Breast epithelium (tissue), 4 donors: ENCODE measurements at regions not wholly inside any gene's neighbourhood (a gene's known extent, or its start where the extent isn't known, plus 50 kb on each side); places are given as distances from the start of the nearest gene placed in this dataset.

Experiments
- DNase-seq, 2 donors: peaks; one replicate each; pipeline ENCODE4 v3.0.0-alpha.2; 2019; ENCODE audit warnings: low spot score in 2 of 2
- H3K27ac ChIP-seq, 2 donors: fragments of 200-600 bp; sonication (generic) in 1 of 2; one replicate each; pipeline ENCODE4 v1.5.1; 2016 to 2019; ENCODE audit warnings: mild to moderate bottlenecking in 1 of 2
- H3K27me3 ChIP-seq, 2 donors: fragments of 200-600 bp; sonication (generic) in 1 of 2; one replicate each; pipeline versions ENCODE4 v1.5.1 to v1.6.0; 2017 to 2019; ENCODE audit warnings: control low read depth in 1 of 2, mild to moderate bottlenecking in 1 of 2
- H3K36me3 ChIP-seq: fragments of 200-600 bp; one replicate; pipeline ENCODE4 v1.5.1; 2019
- H3K4me1 ChIP-seq, 2 donors: fragments of 200-600 bp; sonication (generic); one replicate each; pipeline ENCODE4 v1.5.1; 2016 to 2019; ENCODE audit warnings: control low read depth in 1 of 2
- H3K4me3 ChIP-seq, 3 donors: fragments of 200-600 bp; sonication (generic); 1 replicate in 2 of 3; 2 replicates in 1 of 3; pipeline ENCODE4 v1.5.1; 2016 to 2019; ENCODE audit warnings: mild to moderate bottlenecking in 3 of 3, moderate library complexity in 2 of 3
- H3K9me3 ChIP-seq, 2 donors: fragments of 200-600 bp; sonication (generic) in 1 of 2; one replicate each; pipeline ENCODE4 v1.5.1; 2016 to 2019; ENCODE audit warnings: control low read depth in 1 of 2
- POLR2A ChIP-seq: fragments of 450-650 bp; IDR thresholded peaks from one replicate; pipeline ENCODE4 v1.6.1; 2016; ENCODE audit warnings: antibody characterized with exemption, mild to moderate bottlenecking, moderate library complexity
- POLR2AphosphoS5 ChIP-seq, 3 donors: sonication (generic); formaldehyde crosslinking; IDR thresholded peaks; one replicate each; pipeline ENCODE4 v1.6.1; 2017; ENCODE audit warnings: antibody characterized with exemption in 3 of 3
- intact Hi-C: fragments of 100-400 bp; cut with DNase I; formaldehyde crosslinking; loops from one replicate; pipeline ENCODE4 v1.15.1; 2023; ENCODE audit warnings: low total_unique reads
- TF ChIP-seq, protein P1 (sequence below), 3 donors: fragments of 450-650 bp; IDR thresholded peaks; one replicate each; pipeline ENCODE4 v1.5.1; 2016 to 2017; ENCODE audit warnings: antibody characterized with exemption in 3 of 3, mild to moderate bottlenecking in 3 of 3, moderate library complexity in 3 of 3

DNA sequence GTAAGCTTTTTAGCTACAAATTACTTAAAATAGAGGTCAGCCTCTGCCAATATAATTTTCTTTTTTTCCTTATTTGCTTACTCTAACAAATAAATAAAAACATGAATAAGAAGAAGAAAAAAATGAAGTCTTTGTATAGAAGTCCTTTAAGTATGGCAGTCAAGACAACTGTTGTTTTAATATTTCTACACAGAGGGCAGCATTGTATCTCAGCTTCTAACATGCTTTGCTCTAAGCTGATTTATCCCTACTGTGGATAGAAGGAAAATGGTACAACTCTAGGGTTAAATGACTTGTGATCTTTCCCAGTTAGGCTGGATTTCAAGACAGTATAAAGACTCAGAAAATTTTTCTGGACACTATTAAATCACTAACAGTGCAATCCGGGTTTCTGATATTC, 104.3 kb upstream of the MEIS2 start:
- H3K4me3 ChIP-seq = peak overlapping the region in 1 of 3 donors; percentile 2
- DNase-seq = no peak
- TF ChIP-seq POLR2A (no peak), POLR2AphosphoS5 (IDR thresholded peaks at IDR 0.05) (no peak)
- TF ChIP-seq, protein P1, sequence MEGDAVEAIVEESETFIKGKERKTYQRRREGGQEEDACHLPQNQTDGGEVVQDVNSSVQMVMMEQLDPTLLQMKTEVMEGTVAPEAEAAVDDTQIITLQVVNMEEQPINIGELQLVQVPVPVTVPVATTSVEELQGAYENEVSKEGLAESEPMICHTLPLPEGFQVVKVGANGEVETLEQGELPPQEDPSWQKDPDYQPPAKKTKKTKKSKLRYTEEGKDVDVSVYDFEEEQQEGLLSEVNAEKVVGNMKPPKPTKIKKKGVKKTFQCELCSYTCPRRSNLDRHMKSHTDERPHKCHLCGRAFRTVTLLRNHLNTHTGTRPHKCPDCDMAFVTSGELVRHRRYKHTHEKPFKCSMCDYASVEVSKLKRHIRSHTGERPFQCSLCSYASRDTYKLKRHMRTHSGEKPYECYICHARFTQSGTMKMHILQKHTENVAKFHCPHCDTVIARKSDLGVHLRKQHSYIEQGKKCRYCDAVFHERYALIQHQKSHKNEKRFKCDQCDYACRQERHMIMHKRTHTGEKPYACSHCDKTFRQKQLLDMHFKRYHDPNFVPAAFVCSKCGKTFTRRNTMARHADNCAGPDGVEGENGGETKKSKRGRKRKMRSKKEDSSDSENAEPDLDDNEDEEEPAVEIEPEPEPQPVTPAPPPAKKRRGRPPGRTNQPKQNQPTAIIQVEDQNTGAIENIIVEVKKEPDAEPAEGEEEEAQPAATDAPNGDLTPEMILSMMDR (IDR thresholded peaks at IDR 0.05) = no peak
- H3K27me3 ChIP-seq = no peaks in the 10 kb centered on the region
- intact Hi-C loops = no loop called here
- H3K36me3 ChIP-seq = no peaks in the 10 kb centered on the region
- H3K4me1 ChIP-seq = no peaks in the 10 kb centered on the region
- no peak overlapping the region for H3K27ac ChIP-seq
- H3K9me3 ChIP-seq = no peaks in the 10 kb centered on the region

DNA sequence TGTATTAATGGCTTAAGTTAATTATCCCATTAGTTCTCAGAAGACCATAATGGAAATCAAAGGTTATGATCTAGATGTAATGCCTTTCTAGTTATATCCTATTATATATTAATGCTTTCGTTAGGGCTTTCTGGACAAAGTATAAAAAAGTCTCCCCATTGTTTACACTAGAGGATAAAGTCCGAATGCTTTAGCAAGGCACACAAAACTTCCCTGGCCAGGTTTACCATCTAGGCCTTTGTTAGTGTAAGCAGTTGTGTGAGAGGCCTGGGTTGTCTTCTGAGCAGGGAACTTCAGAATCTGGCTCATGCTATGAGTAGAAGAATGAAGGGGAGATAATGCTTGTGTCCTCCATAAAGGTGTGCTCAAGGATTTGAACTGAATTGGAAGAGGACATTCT, 106.3 kb upstream of the MEIS2 start:
- no peaks in the 10 kb centered on the region for H3K9me3 ChIP-seq
- H3K36me3 ChIP-seq = no peaks in the 10 kb centered on the region
- H3K4me3 ChIP-seq = no peak overlapping the region
- no peak for DNase-seq
- no peaks in the 10 kb centered on the region for H3K27me3 ChIP-seq
- no peak overlapping the region for H3K27ac ChIP-seq
- TF ChIP-seq POLR2AphosphoS5 (IDR thresholded peaks at IDR 0.05) (no peak), POLR2A (no peak)
- TF ChIP-seq, protein P1 (IDR thresholded peaks at IDR 0.05) = no peak
- H3K4me1 ChIP-seq = no peaks in the 10 kb centered on the region
- intact Hi-C loops = no loop called here

DNA sequence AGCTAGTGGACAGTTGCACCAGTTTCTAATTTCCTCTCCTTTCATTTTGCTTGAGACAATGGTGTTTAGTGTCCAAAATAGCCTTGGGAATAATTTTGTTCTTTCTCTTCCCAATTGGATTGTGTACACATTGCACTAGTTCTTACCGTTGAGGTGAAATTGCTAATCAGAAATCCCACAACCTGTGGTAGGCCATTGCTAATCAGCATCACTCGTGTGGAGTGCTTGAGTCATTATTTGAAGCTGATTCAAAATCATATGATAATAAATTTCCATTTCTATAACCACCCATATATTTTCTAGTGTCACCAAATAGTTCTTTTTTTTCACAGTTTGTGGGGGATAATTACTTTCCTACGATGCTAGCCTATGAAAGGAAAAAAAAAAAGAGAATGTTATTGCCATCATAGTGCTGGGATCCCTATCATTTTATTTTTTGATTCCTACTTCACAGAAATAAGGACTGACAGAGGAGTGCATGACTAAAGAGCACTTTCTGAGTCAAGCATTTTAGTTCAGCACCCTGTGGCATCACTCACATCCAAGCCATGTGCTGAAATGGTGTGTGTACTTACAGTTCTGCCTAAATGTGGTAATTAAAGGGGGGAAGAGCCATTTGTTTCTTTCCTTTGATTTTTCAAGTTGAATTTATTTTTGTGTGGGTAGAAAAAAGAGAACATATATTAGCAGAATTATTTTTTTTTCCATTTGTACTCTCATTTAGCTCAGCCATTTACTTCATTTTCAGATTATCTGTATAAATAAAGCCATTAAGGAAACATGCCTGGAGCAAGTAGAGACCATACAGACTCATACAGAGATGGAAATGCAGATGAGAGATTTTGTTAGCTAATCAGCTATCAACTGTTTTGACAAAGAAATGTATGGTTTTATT, 108.0 kb upstream of the MEIS2 start:
- intact Hi-C loops = no loop called here
- no peaks in the 10 kb centered on the region for H3K9me3 ChIP-seq
- no peaks in the 10 kb centered on the region for H3K4me1 ChIP-seq
- no peaks in the 10 kb centered on the region for H3K36me3 ChIP-seq
- no peak for DNase-seq
- no peak overlapping the region for H3K4me3 ChIP-seq
- H3K27ac ChIP-seq = no peak overlapping the region
- H3K27me3 ChIP-seq = no peaks in the 10 kb centered on the region
- TF ChIP-seq, protein P1 (IDR thresholded peaks at IDR 0.05) = no peak
- no peak for TF ChIP-seq POLR2AphosphoS5 (IDR thresholded peaks at IDR 0.05)
- TF ChIP-seq POLR2A = no peak

DNA sequence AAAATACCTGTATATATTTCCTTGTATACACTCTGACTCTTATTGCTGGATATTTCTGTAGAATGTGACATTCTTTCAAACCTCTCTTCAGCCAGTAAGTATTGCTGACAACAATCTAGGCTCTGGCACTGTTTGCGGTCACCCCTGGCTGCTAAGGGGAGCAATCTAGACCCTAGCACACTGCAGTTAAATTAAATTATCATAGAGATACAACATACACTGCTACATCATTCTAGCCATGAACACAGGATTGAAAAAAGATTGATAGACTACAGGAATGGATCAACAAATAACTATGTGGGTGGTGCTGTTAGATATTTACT, 108.7 kb upstream of the MEIS2 start:
- H3K9me3 ChIP-seq = no peaks in the 10 kb centered on the region
- H3K36me3 ChIP-seq = no peaks in the 10 kb centered on the region
- intact Hi-C loops = no loop called here
- no peaks in the 10 kb centered on the region for H3K4me1 ChIP-seq
- H3K27me3 ChIP-seq = no peaks in the 10 kb centered on the region
- DNase-seq = no peak
- no peak overlapping the region for H3K4me3 ChIP-seq
- no peak overlapping the region for H3K27ac ChIP-seq
- TF ChIP-seq POLR2A (no peak), POLR2AphosphoS5 (IDR thresholded peaks at IDR 0.05) (no peak)
- TF ChIP-seq, protein P1 (IDR thresholded peaks at IDR 0.05) = no peak

DNA sequence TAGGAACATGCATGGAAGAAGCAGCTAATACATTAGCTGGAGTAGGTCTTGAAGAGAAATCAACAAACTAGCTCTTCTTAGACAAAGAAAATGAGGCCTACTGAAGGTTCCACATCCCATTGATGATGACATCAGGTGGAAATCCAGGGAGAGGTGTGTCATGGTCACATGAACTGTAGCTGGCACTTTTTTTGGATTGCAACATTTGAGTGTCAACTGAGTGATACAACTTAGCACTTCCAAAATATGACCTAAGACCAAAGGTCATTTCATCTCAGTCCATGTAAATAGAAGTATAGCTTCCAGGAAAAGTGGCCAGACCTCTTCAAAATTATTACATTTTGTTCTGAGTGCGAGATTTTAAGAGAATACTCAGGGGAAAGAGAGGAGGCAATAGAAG, 117.2 kb upstream of the MEIS2 start:
- no peaks in the 10 kb centered on the region for H3K36me3 ChIP-seq
- intact Hi-C loops = no loop called here
- TF ChIP-seq, protein P1 (IDR thresholded peaks at IDR 0.05) = no peak
- TF ChIP-seq POLR2AphosphoS5 (IDR thresholded peaks at IDR 0.05) (no peak), POLR2A (no peak)
- no peak overlapping the region for H3K4me3 ChIP-seq
- no peaks in the 10 kb centered on the region for H3K27me3 ChIP-seq
- DNase-seq = no peak
- peaks cover 0 to 7% of the 10 kb centered on the region in 2 donors for H3K9me3 ChIP-seq
- no peaks in the 10 kb centered on the region for H3K4me1 ChIP-seq
- H3K27ac ChIP-seq = no peak overlapping the region
